MM.1S (cell line): ENCODE measurements at regions not wholly inside any gene's neighbourhood (a gene's known extent, or its start where the extent isn't known, plus 50 kb on each side); places are given as distances from the start of the nearest gene placed in this dataset.

Source experiments
- EZH2 ChIP-seq: fragments of 300-600 bp; sonication (generic); optimal IDR thresholded peaks from 2 replicates; pipeline ENCODE3; 2017; ENCODE audit warnings: low read depth, mild to moderate bottlenecking, antibody characterized with exemption, low read length, mixed read lengths
- EZH2phosphoT487 ChIP-seq: fragments of 300-600 bp; sonication (generic); IDR thresholded peaks from 2 replicates; pipeline ENCODE4 v1.6.1; 2018; ENCODE audit warnings: antibody characterized with exemption, low read length
- TF ChIP-seq, protein P1 (sequence below): fragments of 300-600 bp; sonication (generic); IDR thresholded peaks from 2 replicates; pipeline ENCODE4 v1.5.1; 2016; ENCODE audit warnings: antibody characterized with exemption, low read length, mixed read lengths

DNA sequence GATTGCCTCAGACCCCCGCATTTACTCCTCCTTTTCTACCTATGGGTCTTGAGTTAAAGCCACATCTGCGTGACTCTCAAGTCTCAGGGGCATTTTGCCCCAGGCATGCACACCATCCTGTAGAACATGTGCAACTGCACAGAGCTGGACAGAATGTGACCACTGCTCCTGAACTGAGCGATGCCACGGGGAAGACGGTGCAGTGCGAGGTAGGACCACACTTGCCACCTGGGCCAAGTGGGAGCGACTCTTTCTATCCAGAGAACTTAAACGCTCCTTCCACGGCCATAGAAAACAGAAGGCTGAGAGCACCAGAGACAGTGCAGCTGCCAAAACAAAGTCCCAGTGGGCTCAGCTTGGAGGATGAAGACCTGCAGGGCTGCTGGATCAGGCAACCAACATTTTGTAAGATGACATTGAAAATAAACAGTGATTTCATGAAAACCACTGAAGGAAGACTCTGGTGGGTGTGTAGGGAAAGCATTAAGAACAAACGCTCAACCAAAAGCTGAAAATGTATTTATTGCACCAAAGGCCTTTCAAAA is 149.0 kb upstream of the HDAC4 start:
- TF ChIP-seq EZH2 (no peak), EZH2phosphoT487 (no peak)
- TF ChIP-seq, protein P1, sequence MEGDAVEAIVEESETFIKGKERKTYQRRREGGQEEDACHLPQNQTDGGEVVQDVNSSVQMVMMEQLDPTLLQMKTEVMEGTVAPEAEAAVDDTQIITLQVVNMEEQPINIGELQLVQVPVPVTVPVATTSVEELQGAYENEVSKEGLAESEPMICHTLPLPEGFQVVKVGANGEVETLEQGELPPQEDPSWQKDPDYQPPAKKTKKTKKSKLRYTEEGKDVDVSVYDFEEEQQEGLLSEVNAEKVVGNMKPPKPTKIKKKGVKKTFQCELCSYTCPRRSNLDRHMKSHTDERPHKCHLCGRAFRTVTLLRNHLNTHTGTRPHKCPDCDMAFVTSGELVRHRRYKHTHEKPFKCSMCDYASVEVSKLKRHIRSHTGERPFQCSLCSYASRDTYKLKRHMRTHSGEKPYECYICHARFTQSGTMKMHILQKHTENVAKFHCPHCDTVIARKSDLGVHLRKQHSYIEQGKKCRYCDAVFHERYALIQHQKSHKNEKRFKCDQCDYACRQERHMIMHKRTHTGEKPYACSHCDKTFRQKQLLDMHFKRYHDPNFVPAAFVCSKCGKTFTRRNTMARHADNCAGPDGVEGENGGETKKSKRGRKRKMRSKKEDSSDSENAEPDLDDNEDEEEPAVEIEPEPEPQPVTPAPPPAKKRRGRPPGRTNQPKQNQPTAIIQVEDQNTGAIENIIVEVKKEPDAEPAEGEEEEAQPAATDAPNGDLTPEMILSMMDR = no peak
